ENCODE measurements at regions not wholly inside any gene's neighbourhood (a gene's known extent, or its start where the extent isn't known, plus 50 kb on each side); places are given as distances from the start of the nearest gene placed in this dataset.

DNA sequence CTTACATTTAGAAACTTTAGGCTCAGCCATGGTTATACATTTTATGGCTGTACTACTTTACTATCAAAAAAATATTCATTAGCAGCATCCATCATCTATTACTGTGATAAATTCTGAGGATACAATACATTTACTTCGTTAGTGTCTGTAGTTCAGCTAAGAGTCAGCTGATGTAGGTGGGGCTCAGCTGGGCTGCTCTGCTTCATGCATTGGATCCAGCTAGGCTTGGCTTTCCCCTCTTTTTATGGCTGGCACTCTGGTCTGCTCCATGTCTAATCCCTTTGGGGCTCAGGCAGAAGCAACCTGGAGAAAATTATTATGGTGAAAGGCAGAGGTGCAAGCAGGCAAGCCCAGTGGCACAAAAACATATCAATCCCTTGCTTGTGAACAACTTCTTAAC, 930.1 kb upstream of the NR2F2 start:
- no peaks in the 10 kb centered on the region for H3K27me3 ChIP-seq (ENCODE audit: control insufficient read depth, extremely low read depth, insufficient read depth, low read length)
- DNase-seq (ENCODE audit: low read depth, low spot score) (no peak), FAIRE-seq (no peak)
- H3K9me3 ChIP-seq (ENCODE audit: control insufficient read depth, low read depth, low read length): no peaks in the 10 kb centered on the region
- H2AFZ ChIP-seq (ENCODE audit: control insufficient read depth, low read length): no peak overlapping the region
- no peaks in the 10 kb centered on the region for H3K4me1 ChIP-seq (ENCODE audit: control insufficient read depth, extremely low read depth, insufficient read depth, low read length)
- H3K36me3 ChIP-seq (ENCODE audit: control insufficient read depth in 2 of 2, extremely low read depth in 1 of 2, insufficient read depth in 2 of 2, low read length in 2 of 2): no peaks in the 10 kb centered on the region
- TF ChIP-seq EZH2 (IDR thresholded peaks at IDR 0.05; ENCODE audit: low read length) (no peak), CTCF (optimal IDR thresholded peaks at IDR 0.05 in 1 of 3, IDR thresholded peaks at IDR 0.05 in 1 of 3, conservative IDR thresholded peaks at IDR 0.05 in 1 of 3; ENCODE audit: extremely low read depth in 1 of 3, insufficient read depth in 2 of 3, low read length in 3 of 3) (no peak)
- H3K9ac ChIP-seq (ENCODE audit: control insufficient read depth, extremely low read depth, insufficient read depth, low read length): no peak overlapping the region
- no peak overlapping the region for H3K27ac ChIP-seq (ENCODE audit: control insufficient read depth, insufficient read depth, low read length)
- H4K20me1 ChIP-seq (ENCODE audit: control insufficient read depth, extremely low read depth, insufficient read depth, low read length): no peaks in the 10 kb centered on the region
- H3K4me2 ChIP-seq (ENCODE audit: control insufficient read depth, extremely low read depth, insufficient read depth, low read depth, low read length): no peak overlapping the region
- dilution Hi-C loops (cut with MboI; ENCODE audit: extremely low pct_ligation_motif_present, low sequenced_read_pairs): no loop called here
- no peaks in the 10 kb centered on the region for H3K79me2 ChIP-seq (ENCODE audit: control insufficient read depth, insufficient read depth, low read length)
- H3K9me1 ChIP-seq (ENCODE audit: control insufficient read depth, extremely low read depth, insufficient read depth, low read length): no peaks in the 10 kb centered on the region
- H3K4me3 ChIP-seq (ENCODE audit: control insufficient read depth in 2 of 3, extremely low read depth in 1 of 3, insufficient read depth in 2 of 3, low read depth in 1 of 3, low read length in 3 of 3): no peak overlapping the region

DNA sequence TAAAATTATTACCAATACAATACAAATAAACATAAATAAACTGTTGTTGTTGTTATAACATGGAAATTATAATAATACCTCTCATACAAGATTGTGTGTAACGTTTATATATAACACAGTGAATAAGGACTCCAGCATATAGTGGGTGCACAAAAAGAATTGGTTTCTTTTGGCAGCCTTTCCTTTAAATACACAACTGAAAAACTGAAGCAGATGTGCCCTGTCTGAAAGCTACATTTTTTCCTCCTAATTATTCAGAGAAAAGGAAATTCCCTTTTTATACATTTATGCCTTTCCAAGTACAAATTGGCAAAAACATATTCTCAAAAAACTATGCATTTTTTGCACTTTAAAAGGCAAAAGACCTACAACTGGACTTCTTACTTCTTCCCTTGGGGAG, 928.9 kb upstream of the NR2F2 start:
- Histone ChIP-seq H3K9me1 (ENCODE audit: control insufficient read depth, extremely low read depth, insufficient read depth, low read length) (no peaks in the 10 kb centered on the region), H3K4me2 (ENCODE audit: control insufficient read depth, extremely low read depth, insufficient read depth, low read depth, low read length) (no peak overlapping the region), H2AFZ (ENCODE audit: control insufficient read depth, low read length) (no peak overlapping the region), H3K9me3 (ENCODE audit: control insufficient read depth, low read depth, low read length) (no peaks in the 10 kb centered on the region), H4K20me1 (ENCODE audit: control insufficient read depth, extremely low read depth, insufficient read depth, low read length) (no peaks in the 10 kb centered on the region), H3K4me1 (ENCODE audit: control insufficient read depth, extremely low read depth, insufficient read depth, low read length) (no peaks in the 10 kb centered on the region), H3K9ac (ENCODE audit: control insufficient read depth, extremely low read depth, insufficient read depth, low read length) (no peak overlapping the region), H3K36me3 (ENCODE audit: control insufficient read depth in 2 of 2, extremely low read depth in 1 of 2, insufficient read depth in 2 of 2, low read length in 2 of 2) (no peaks in the 10 kb centered on the region), H3K79me2 (ENCODE audit: control insufficient read depth, insufficient read depth, low read length) (no peaks in the 10 kb centered on the region), H3K4me3 (ENCODE audit: control insufficient read depth in 2 of 3, extremely low read depth in 1 of 3, insufficient read depth in 2 of 3, low read depth in 1 of 3, low read length in 3 of 3) (no peak overlapping the region), H3K27me3 (ENCODE audit: control insufficient read depth, extremely low read depth, insufficient read depth, low read length) (no peaks in the 10 kb centered on the region), H3K27ac (ENCODE audit: control insufficient read depth, insufficient read depth, low read length) (no peak overlapping the region)
- TF ChIP-seq EZH2 (IDR thresholded peaks at IDR 0.05; ENCODE audit: low read length) (no peak), CTCF (optimal IDR thresholded peaks at IDR 0.05 in 1 of 3, IDR thresholded peaks at IDR 0.05 in 1 of 3, conservative IDR thresholded peaks at IDR 0.05 in 1 of 3; ENCODE audit: extremely low read depth in 1 of 3, insufficient read depth in 2 of 3, low read length in 3 of 3) (no peak)
- dilution Hi-C loops (cut with MboI; ENCODE audit: extremely low pct_ligation_motif_present, low sequenced_read_pairs): no loop called here
- DNase-seq (ENCODE audit: low read depth, low spot score): no peak
- FAIRE-seq: no peak

Measured in keratinocyte (primary cell).